ENCODE measurements at regions not wholly inside any gene's neighbourhood (a gene's known extent, or its start where the extent isn't known, plus 50 kb on each side); places are given as distances from the start of the nearest gene placed in this dataset.

DNA sequence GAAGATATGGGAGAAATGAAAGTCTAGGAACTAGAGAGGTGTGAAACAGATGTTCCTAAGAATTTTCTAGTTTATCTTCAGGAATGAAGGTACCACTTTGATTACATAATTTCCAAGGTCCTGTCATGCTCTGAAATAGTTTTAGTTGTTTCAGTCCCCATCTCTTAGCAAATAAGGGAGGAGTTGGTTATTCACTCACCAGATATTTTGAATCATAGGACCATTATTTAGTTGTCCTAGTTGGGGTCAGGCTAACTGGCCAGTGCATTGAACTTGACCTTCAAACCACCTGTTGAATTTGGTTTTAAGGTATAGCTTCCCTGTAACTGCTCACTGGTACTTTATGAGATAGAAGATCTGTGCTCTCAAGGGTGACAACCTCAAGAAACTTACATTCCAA is 53.9 kb upstream of the TNFAIP8 start:
- Histone ChIP-seq H3K4me3 (ENCODE audit: low read depth, low read length) (no peak overlapping the region), H3K4me1 (peaks cover 31% of the 10 kb centered on the region), H3K9me3 (0 out of 2 replicates have a peak, but pooled peaks cover 2% of the 10 kb centered on the region), H3K36me3 (ENCODE audit: control insufficient read depth, insufficient read depth, low read length) (no peaks in the 10 kb centered on the region), H3K27me3 (replicated peaks; ENCODE audit: control insufficient read depth, insufficient read depth, low read length) (no peaks in the 10 kb centered on the region)
- no peak for DNase-seq
- BruUV-seq (replicated peaks), result no TSS peak
- Mint-ChIP-seq H3K4me1 (ENCODE audit: low read depth, unreplicated experiment) (peaks cover 31% of the 10 kb centered on the region), H3K27me3 (ENCODE audit: insufficient read depth, unreplicated experiment) (no peaks in the 10 kb centered on the region), H3K36me3 (ENCODE audit: insufficient read depth, unreplicated experiment) (peaks cover 6% of the 10 kb centered on the region), H3K4me3 (ENCODE audit: unreplicated experiment) (no peak overlapping the region), H3K9me3 (ENCODE audit: unreplicated experiment) (no peaks in the 10 kb centered on the region), H3K27ac (ENCODE audit: unreplicated experiment) (peak overlapping the region; percentile 85)
- intact Hi-C loops (cut with micrococcal nuclease; ENCODE audit: unreplicated experiment), result loop anchor here (2.0 kb wide), 1 partner anchor 13 kb away; no protein-coding TSS in a partner anchor
- no peak for TF ChIP-seq CTCF (IDR thresholded peaks at IDR 0.05; ENCODE audit: insufficient read depth in 1 of 2, low read depth in 1 of 2, low read length in 1 of 2, severe bottlenecking in 1 of 2, unreplicated experiment in 1 of 2)
- ChIA-PET CTCF (interaction anchor here (0.8 to 1.0 kb wide), 2 partner anchors 34 to 111 kb away, joined by 3 read pairs; no protein-coding TSS in a partner anchor), POLR2A (interaction anchor here (1.5 kb wide), 1 partner anchor 34 kb away, joined by 7 read pairs; no protein-coding TSS in a partner anchor)

DNA sequence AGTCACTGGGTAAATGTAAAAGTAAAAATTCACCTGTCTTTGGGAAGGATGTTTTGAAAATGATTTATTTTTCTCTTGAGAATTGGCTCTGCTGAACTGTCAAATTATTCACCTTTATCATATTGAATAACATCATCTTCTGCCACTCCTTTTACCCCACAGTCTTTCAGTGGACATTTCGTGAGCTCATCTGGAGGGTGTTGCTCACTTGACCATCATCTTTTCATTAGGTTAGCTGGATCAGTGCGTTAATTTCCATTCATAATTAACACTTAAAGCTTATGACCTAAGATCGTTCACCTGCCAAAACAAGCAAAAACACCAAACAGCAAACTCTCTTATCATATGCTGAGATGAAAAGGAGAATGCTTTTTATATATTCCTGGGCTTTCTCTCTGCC is 53.4 kb upstream of the TNFAIP8 start:
- H3K36me3 ChIP-seq (ENCODE audit: control insufficient read depth, insufficient read depth, low read length), result no peaks in the 10 kb centered on the region
- peaks cover 31% of the 10 kb centered on the region for H3K4me1 Mint-ChIP-seq (ENCODE audit: low read depth, unreplicated experiment)
- intact Hi-C loops (cut with micrococcal nuclease; ENCODE audit: unreplicated experiment), result loop anchor here (2.0 kb wide), 1 partner anchor 14 kb away; no protein-coding TSS in a partner anchor
- peaks cover 31% of the 10 kb centered on the region for H3K4me1 ChIP-seq
- BruUV-seq (replicated peaks), result TSS peak; percentile 80
- POLR2A ChIA-PET, result interaction anchor here (0.7 to 1.5 kb wide), 3 partner anchors 28 to 34 kb away, joined by 3 to 7 read pairs (median 3); no protein-coding TSS in a partner anchor
- H3K27me3 ChIP-seq (replicated peaks; ENCODE audit: control insufficient read depth, insufficient read depth, low read length), result no peaks in the 10 kb centered on the region
- no peak for TF ChIP-seq CTCF (IDR thresholded peaks at IDR 0.05; ENCODE audit: insufficient read depth in 1 of 2, low read depth in 1 of 2, low read length in 1 of 2, severe bottlenecking in 1 of 2, unreplicated experiment in 1 of 2)
- H3K27ac Mint-ChIP-seq (ENCODE audit: unreplicated experiment), result peak overlapping the region; percentile 85
- no peak for DNase-seq
- H3K27me3 Mint-ChIP-seq (ENCODE audit: insufficient read depth, unreplicated experiment), result no peaks in the 10 kb centered on the region
- peaks cover 6% of the 10 kb centered on the region for H3K36me3 Mint-ChIP-seq (ENCODE audit: insufficient read depth, unreplicated experiment)
- no peaks in the 10 kb centered on the region for H3K9me3 Mint-ChIP-seq (ENCODE audit: unreplicated experiment)
- H3K4me3 Mint-ChIP-seq (ENCODE audit: unreplicated experiment), result peak overlapping the region; percentile 45
- H3K4me3 ChIP-seq (ENCODE audit: low read depth, low read length), result no peak overlapping the region
- CTCF ChIA-PET, result interaction anchor here (0.6 to 1.0 kb wide), 3 partner anchors 34 to 314 kb away, joined by 3 read pairs; partner anchors contain the start of gene DTWD2
- 0 out of 2 replicates have a peak, but pooled peaks cover 2% of the 10 kb centered on the region for H3K9me3 ChIP-seq

- peaks cover 6% of the 10 kb centered on the region for H3K36me3 Mint-ChIP-seq (ENCODE audit: insufficient read depth, unreplicated experiment)
- no peaks in the 10 kb centered on the region for H3K27me3 ChIP-seq (replicated peaks; ENCODE audit: control insufficient read depth, insufficient read depth, low read length)
- H3K4me3 ChIP-seq (ENCODE audit: low read depth, low read length), result no peak overlapping the region
- no peaks in the 10 kb centered on the region for H3K9me3 Mint-ChIP-seq (ENCODE audit: unreplicated experiment)
- intact Hi-C loops (cut with micrococcal nuclease; ENCODE audit: unreplicated experiment), result loop anchor here (1.0 to 2.0 kb wide), 4 partner anchors 14 to 315 kb away; partner anchors contain the start of gene DTWD2
- H3K27me3 Mint-ChIP-seq (ENCODE audit: insufficient read depth, unreplicated experiment), result no peaks in the 10 kb centered on the region
- DNase-seq, result peak; percentile 68 to 76
- BruUV-seq (replicated peaks), result TSS peak; percentile 95
- peak overlapping the region; percentile 85 for H3K27ac Mint-ChIP-seq (ENCODE audit: unreplicated experiment)
- H3K4me1 Mint-ChIP-seq (ENCODE audit: low read depth, unreplicated experiment), result peaks cover 31% of the 10 kb centered on the region
- H3K9me3 ChIP-seq, result 0 out of 2 replicates have a peak, but pooled peaks cover 2% of the 10 kb centered on the region
- POLR2A ChIA-PET, result interaction anchor here (0.7 to 1.5 kb wide), 3 partner anchors 28 to 35 kb away, joined by 3 to 7 read pairs (median 3); no protein-coding TSS in a partner anchor
- H3K36me3 ChIP-seq (ENCODE audit: control insufficient read depth, insufficient read depth, low read length), result no peaks in the 10 kb centered on the region
- H3K4me3 Mint-ChIP-seq (ENCODE audit: unreplicated experiment), result peak overlapping the region; percentile 45
- TF ChIP-seq CTCF (IDR thresholded peaks at IDR 0.05; ENCODE audit: insufficient read depth in 1 of 2, low read depth in 1 of 2, low read length in 1 of 2, severe bottlenecking in 1 of 2, unreplicated experiment in 1 of 2), result peak; percentile 16 to 21
- CTCF ChIA-PET, result interaction anchor here (0.6 to 1.0 kb wide), 4 partner anchors 35 to 314 kb away, joined by 3 to 8 read pairs (median 5); partner anchors contain the start of gene DTWD2
- H3K4me1 ChIP-seq, result peaks cover 31% of the 10 kb centered on the region
Measured at GRCh38 chr5:119302916-119303897, 52.6 kb upstream of the TNFAIP8 start.
